Pons (tissue), 1 donor: ENCODE measurements at regions not wholly inside any gene's neighbourhood (a gene's known extent, or its start where the extent isn't known, plus 50 kb on each side); places are given as distances from the start of the nearest gene placed in this dataset.
A peak's percentile ranks its signal among the peaks of the same experiment; 100 is the strongest.

Experiments used
- DNase-seq: peaks from one replicate; pipeline ENCODE4 v3.0.0-alpha.2; 2016; ENCODE audit warnings: low spot score

DNA sequence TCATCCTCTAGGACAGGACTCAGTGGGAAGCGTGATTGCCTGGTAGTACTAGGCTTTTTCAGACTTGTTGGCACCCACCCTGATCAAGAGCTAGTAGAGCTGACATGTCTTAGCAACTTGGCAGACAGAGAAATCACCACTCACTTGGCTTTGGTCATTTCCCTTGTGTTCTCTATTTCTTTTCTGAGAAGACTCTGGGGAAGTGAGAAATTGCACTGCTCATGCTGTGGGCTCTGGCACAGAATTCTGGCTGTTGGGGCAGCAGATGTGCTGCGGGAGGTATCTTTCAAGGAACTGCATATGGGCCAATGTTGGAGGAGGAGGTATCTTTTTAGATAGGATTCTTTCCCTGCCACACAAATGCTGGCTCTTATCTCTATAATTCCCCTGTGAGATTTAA, 529.1 kb upstream of the MEX3C start:
- DNase-seq, result no peak

GRCh38 chr18:51727780-51728179, 530.3 kb upstream of the MEX3C start:
- DNase-seq, result no peak

- no peak for DNase-seq
Observed at GRCh38 chr18:51731070-51731469, 533.6 kb upstream of the MEX3C start.

DNA sequence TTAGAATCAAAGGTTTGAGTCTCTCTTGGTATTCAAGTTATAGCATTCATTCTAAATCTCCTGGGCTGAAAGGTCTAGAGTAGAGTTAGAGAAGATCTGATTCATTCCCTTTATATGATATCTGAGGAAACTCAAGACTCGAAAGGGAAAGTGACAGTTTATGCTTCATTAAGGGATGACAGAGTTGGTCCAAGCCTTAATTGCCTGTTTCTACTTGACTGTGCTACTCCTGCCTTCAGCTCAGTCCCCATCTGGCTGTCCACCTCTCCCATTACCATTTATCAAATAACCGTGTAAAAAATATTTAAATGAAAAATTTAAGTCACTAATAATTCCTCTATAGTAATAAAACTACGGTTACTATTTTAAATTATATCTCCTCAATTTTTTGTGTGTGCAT, 537.1 kb upstream of the MEX3C start:
- no peak for DNase-seq

DNA sequence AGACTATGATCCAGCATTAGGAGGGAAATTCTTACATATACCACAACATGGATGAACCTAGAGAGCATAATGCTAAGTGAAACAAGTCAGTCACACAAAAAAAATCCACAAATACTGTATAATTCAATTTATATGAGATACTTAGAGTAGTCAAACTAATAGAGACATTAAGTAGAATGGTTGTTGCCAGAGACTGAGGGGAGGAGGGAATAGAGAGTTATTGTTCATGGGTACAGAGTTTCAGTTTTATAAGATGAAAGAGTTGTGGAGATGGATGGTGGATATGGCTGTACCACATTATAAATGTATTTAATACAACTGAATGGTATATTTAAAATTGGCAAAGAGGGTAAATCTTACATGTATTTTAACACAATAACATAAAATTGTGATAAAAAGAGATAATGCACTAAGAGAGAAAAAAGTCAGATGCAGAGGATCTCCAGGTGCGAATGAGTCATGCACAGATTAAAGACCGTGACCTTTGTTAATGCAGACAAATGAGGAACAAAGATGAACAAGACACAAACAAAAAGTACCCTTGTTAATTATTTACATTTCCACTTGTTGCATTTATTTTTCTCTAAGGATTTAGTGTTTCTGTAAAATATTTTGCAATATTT, 541.7 kb upstream of the MEX3C start:
- DNase-seq, result no peak

GRCh38 chr18:51751901-51752300, 554.4 kb upstream of the MEX3C start:
- DNase-seq, result no peak

- no peak for DNase-seq
Observed at GRCh38 chr18:51753365-51754057, 556.0 kb upstream of the MEX3C start.

DNA sequence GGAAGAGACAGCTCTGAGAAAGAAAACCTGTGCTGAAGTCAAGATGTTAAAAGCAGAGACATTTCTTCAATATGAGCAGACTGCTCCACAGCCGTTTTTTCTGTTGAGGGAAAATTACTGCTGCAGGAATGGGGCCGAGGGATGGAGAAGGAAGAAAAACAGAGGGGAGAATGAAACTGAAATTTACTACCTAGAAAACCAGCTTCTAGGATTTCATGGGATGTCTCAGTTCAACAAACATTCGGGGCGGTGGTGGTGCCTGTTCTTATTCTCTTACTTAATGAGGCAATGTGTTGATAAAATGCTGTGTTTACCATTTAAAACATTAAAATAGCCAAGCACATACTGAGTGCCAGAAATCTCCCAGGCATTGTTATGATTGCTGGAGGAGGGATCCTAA, 557.1 kb upstream of the MEX3C start:
- DNase-seq, result no peak

- no peak for DNase-seq
Observed at GRCh38 chr18:51757255-51757924, 559.9 kb upstream of the MEX3C start.

DNA sequence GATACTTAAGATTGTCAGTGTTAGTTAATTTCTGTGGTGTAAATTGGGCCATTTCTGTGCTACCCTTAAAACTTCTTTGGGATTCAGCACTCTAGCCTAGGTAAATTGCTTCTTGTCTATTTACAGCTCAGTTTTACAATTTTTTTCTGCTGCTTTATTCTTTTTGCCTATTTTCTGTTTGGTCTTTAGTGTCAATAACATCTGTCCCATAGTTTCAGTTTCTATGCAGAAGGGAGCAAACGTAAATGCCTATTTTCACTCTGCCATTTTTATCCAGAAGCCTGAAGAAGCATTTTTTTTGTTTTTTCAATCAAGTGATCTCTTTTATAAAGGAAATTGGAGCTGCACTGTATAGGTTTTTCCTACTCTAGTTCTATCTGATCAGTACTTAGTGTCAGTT, 564.9 kb upstream of the MEX3C start:
- DNase-seq, result no peak

GRCh38 chr18:51765606-51766360, 568.3 kb upstream of the MEX3C start:
- DNase-seq, result peak; percentile 6

GRCh38 chr18:51767293-51767692, 569.8 kb upstream of the MEX3C start:
- DNase-seq, result no peak

GRCh38 chr18:51778115-51778514, 561.9 kb upstream of the DCC start:
- DNase-seq, result no peak

GRCh38 chr18:51789871-51790270, 550.1 kb upstream of the DCC start:
- no peak for DNase-seq

GRCh38 chr18:51801514-51801913, 538.5 kb upstream of the DCC start:
- no peak for DNase-seq

DNA sequence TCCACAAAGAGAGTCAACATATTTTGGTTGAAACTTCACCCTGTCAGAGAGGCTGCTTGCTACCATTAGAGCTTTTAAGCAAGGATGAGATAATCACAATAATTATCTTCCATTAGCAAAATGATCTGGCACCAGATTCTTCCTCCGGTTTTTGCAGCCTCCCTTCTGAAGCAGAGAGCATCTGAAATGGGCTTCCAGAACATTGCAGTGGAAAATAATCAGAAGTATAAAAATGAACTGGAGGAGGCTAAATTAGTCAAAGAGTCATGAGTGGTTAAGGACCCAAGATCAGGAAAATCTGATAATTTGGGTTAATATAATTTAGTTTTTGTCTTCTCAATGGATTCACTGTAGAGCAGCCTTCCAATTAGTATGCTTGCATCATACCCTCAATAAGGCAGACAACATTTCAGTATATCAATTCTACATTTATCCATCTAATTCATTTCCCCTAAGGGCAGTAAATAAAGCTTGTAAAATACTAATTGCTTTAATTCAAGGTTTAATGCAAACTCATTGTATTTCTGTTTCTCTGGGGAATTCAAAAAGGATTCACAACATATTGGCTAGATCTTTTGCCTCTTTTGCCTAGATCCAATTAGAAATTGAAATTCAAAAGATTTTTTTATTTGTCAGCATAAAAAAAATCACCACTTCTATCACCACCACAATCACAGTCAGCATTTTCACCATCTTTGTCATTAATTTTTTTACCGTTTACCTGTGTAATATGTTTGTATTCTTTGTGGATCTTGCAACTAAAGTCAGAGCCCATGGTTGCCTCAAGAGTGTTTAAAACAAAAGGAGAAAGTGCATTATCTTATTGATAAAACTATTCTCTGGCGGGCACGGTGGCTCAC, 537.2 kb upstream of the DCC start:
- DNase-seq, result no peak

- DNase-seq, result no peak
Observed at GRCh38 chr18:51807336-51807735, 532.7 kb upstream of the DCC start.

- no peak for DNase-seq
Observed at GRCh38 chr18:51811883-51812282, 528.1 kb upstream of the DCC start.

DNA sequence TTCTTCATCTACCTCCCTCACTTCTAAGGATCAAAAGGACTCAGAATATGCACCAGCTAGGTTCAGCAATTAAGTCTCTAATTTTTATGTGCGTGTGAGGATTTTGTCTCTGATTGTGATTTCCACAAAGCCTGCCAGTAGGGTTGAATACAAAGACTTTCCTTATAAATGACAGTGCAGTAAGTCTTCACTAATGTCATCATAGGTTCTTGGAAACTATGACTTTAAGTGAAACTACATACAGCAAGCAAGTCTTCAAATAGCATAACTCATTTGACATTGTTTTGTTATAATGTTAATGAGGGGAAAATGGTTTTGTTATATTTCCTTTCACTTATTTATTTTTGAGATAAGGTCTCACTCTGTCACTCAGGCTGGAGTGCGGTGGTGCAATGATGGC, 526.3 kb upstream of the DCC start:
- DNase-seq, result no peak

DNA sequence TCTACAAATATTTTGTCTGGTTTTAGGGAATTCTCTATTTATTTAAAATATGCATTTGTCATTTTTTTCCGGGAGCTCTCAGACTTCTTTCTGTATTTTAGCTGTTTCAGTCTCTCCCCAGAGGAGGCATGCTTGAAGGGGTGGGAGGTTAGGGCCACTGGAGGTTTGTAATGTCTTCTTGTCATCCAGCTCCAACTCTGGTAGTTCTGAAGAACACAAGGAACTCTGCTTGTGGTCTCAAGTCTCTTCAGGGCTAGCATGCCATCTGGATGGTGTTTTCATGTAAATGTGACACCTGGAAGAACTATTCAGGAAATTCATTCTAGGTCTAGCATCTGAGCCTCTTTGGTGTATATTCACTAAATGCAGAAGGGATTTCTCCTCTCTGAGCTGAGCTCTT, 518.4 kb upstream of the DCC start:
- DNase-seq, result no peak

DNA sequence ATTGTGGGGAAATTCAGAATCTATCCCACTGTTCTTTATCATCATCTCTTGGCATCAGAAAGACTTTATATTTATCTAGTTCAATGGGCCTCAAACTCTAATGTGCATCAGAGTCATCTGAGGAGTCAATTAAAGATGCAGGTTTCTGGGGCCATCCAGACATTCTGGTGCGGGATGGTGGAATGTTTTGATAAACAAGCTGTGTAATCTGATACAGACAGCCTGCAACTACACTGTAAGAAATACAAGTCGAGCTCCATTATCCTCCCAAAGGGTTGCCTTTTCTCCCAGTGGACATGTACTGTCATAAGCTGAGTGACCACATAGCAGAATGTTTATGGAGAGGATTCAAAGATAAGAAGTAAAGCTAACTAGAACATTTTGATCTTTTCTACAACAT, 515.3 kb upstream of the DCC start:
- DNase-seq, result no peak

DNA sequence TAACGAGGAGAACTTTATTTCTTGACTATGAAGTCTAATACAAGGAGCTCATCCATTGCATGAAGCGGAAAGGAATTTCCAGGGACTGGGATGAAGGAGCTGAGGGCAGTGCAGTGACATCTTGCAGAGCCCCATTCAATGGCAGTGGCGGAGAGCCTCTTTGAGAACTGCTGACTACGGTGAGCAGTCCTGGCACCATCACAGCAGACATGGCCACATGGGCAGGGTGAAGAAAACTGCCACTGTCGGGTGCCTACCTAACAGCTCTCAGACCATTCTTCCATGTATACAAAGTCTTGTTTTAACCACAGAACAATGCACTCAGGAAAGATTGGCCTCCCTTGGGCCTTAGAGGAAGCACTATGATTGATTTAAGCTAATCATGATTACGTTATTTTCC, 506.1 kb upstream of the DCC start:
- no peak for DNase-seq
